Activated CD4-positive, CD25-positive, alpha-beta regulatory T cell treated with anti-CD3 and anti-CD28 coated beads, Interleukin-2, amount 50 U/mL, for 24 hours (primary cell): ENCODE measurements at regions not wholly inside any gene's neighbourhood (a gene's known extent, or its start where the extent isn't known, plus 50 kb on each side); places are given as distances from the start of the nearest gene placed in this dataset.

ENCODE experiments used
- ATAC-seq, 2 donors: fragments of 150-1000 bp; cut with Tn5 transposase; one replicate each; pipeline ENCODE4 v1.10.0; 2021; ENCODE audit warnings: mild to moderate bottlenecking in 1 of 2, moderate library complexity in 1 of 2

DNA sequence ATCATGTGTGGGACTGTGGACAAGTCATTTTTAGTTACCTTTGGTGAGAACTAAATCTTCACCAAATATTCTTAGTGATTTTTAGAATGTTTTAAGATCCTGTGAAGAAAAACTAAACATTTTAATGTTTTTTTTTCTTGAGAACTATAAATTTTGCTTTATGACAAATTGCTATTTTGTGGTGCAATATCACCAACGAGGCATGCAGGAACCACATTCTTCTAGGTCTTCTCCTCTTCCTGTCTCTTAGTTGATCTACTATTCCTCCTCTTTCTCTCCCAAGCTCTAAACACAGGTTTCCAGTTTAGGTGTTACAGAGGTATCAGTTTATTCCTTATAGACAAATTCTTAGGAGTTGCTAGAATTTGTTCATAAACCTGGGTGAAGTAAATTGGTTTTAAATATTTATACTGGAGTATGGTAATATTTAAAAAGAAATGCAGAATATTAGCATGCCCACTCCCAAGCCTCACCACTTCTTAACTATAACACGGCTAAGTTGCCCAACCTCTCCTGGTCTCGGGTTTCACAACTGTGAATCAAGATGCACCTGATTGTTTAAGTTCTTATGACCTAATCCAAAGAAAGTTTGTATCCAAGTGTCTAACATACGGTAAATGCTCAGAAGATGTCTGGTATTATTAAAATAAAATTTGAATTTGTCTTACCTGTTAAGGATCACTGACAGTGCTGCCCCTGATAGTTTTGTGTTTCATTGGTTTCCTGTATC is 56.5 kb upstream of the CLNK start:
- no peak for ATAC-seq

GRCh38 chr4:10740251-10740650 is 55.7 kb upstream of the CLNK start:
- peak; percentile 50 to 63 for ATAC-seq

- no peak for ATAC-seq
Measured at GRCh38 chr4:10738826-10739489, 54.4 kb upstream of the CLNK start.

- ATAC-seq = peak in 1 of 2 donors; percentile 29
Measured at GRCh38 chr4:10737337-10737736, 52.8 kb upstream of the CLNK start.

DNA sequence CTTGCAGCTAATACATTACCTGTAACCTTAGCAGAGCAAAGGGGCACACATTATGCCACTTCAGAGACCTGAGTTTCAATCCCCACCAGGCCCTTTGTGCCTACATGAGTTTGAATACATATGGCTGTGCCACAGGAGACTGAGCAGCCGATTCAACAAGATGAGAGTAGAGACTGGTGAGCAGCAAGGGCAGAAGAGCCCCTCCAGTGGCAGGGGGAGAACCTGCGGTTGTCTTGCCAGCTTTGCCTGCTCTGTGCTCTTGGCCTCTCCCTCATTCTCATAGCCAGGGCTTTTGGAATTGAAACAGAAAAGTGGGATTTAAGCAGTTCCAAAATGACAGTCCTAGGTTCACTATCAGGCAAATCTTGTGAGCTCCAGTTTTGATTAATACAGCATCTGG is 52.3 kb upstream of the CLNK start:
- no peak for ATAC-seq

GRCh38 chr4:10736266-10736665 is 51.7 kb upstream of the CLNK start:
- no peak for ATAC-seq

DNA sequence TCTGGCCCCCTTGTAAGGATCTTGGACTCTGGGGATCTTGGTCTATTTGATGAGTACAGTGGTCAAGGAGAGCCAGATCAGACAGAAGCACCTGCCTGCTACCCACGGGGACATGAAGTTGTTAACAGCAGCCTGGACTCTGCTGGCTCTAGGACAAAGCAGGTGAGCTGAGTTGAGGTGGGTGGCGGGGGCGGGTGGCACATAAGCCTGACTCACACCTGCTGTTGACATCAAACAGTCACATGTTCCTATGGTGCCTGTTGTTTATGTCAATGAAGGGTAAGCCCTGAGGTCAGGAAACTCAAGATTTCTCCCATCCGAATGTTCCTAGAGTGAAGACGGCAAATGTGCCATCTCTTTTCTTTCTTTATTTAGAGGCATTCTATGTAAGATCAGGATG is 50.1 kb upstream of the CLNK start:
- ATAC-seq = peak; percentile 24 to 32
